ENCODE measurements at regions not wholly inside any gene's neighbourhood (a gene's known extent, or its start where the extent isn't known, plus 50 kb on each side); places are given as distances from the start of the nearest gene placed in this dataset.

GRCh38 chr6:90780778-90781177, 193.9 kb upstream of the MAP3K7 start:
- TF ChIP-seq, protein P1, sequence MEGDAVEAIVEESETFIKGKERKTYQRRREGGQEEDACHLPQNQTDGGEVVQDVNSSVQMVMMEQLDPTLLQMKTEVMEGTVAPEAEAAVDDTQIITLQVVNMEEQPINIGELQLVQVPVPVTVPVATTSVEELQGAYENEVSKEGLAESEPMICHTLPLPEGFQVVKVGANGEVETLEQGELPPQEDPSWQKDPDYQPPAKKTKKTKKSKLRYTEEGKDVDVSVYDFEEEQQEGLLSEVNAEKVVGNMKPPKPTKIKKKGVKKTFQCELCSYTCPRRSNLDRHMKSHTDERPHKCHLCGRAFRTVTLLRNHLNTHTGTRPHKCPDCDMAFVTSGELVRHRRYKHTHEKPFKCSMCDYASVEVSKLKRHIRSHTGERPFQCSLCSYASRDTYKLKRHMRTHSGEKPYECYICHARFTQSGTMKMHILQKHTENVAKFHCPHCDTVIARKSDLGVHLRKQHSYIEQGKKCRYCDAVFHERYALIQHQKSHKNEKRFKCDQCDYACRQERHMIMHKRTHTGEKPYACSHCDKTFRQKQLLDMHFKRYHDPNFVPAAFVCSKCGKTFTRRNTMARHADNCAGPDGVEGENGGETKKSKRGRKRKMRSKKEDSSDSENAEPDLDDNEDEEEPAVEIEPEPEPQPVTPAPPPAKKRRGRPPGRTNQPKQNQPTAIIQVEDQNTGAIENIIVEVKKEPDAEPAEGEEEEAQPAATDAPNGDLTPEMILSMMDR (IDR thresholded peaks at IDR 0.05), result no peak
- ATAC-seq (ENCODE audit: insufficient number of reproducible peaks, low FRiP score, low read depth), result no peak

DNA sequence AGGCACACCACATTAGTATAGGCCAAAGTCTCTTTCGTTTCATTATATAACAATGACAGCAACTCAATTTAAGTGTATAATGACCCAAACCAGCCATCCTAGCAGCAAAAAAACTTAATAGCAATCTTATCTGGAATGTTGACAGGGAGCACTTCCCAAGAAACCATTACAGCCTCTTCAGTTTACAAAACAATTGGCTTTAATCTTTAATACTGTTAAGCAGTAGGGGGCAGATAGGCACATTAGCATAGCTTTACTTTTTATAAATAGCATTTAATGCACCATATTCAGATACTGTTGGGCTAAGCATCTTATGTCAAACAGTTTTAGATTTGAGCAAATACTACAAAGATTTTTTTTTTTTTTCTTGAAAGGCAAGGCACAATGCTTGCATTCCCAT, 193.3 kb upstream of the MAP3K7 start:
- H3K27ac ChIP-seq, result no peak overlapping the region
- TF ChIP-seq, protein P1 (IDR thresholded peaks at IDR 0.05), result no peak
- ATAC-seq (ENCODE audit: insufficient number of reproducible peaks, low FRiP score, low read depth), result no peak

More at GRCh38 chr6:90780778-90781177, 193.9 kb upstream of the MAP3K7 start:
- Histone ChIP-seq H3K36me3 (no peaks in the 10 kb centered on the region), H3K4me1 (ENCODE audit: control insufficient read depth in 1 of 2, low read depth in 2 of 2) (no peaks in the 10 kb centered on the region), H3K27me3 (replicated peaks; ENCODE audit: insufficient read depth) (no peaks in the 10 kb centered on the region), H3K9me3 (no peaks in the 10 kb centered on the region), H3K4me3 (no peak overlapping the region), H3K27ac (no peak overlapping the region)
- DNase-seq (ENCODE audit: low spot score), result no peak

DNA sequence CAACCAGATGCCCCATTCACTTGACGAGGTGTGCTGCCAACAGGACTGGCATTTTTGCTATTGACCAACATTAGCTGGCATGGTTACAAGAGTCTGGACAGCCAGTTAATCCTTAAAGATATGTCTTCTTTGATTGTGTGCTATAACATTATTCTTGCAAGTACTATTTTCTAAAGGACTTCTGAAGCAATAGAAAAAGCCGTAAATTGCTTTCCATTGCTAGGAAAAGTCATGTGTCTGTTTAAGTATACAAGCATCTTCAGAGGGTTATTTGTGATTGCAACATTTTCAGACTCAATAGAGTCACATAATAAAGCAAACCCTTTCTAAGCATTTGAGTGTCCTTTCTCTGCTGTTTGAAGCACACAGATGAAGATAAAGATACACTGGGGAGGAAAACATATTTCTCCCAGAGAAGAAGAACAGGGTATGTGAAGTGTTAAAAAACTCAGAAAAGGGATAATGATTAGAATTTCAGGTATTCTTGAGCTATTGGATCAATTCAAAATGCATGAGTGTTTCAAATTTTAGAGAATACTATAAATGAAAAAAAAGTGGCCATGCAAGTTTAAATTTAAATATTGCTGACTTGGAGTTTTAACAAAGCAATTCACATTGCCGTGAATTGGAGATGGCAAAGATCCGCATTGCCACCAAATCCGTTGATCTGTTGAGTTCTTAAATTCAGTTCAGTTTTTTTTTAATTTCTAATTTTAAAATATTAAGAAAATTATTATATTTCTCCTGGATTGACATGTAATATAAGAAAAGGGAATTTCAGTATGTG, 191.7 kb upstream of the MAP3K7 start:
- Histone ChIP-seq H3K27ac (no peak overlapping the region), H3K9me3 (no peaks in the 10 kb centered on the region), H3K36me3 (no peaks in the 10 kb centered on the region), H3K4me3 (no peak overlapping the region), H3K4me1 (ENCODE audit: control insufficient read depth in 1 of 2, low read depth in 2 of 2) (no peaks in the 10 kb centered on the region), H3K27me3 (replicated peaks; ENCODE audit: insufficient read depth) (no peaks in the 10 kb centered on the region)
- TF ChIP-seq, protein P1 (IDR thresholded peaks at IDR 0.05), result no peak
- ATAC-seq (ENCODE audit: insufficient number of reproducible peaks, low FRiP score, low read depth) (no peak), DNase-seq (ENCODE audit: low spot score) (no peak)

More for the DNA sequence above, 193.3 kb upstream of the MAP3K7 start:
- no peak for DNase-seq (ENCODE audit: low spot score)
- Histone ChIP-seq H3K27me3 (replicated peaks; ENCODE audit: insufficient read depth) (no peaks in the 10 kb centered on the region), H3K4me1 (ENCODE audit: control insufficient read depth in 1 of 2, low read depth in 2 of 2) (no peaks in the 10 kb centered on the region), H3K9me3 (no peaks in the 10 kb centered on the region), H3K36me3 (no peaks in the 10 kb centered on the region), H3K4me3 (no peak overlapping the region)

- H3K36me3 ChIP-seq, result no peaks in the 10 kb centered on the region
- DNase-seq (ENCODE audit: low spot score) (no peak), ATAC-seq (ENCODE audit: insufficient number of reproducible peaks, low FRiP score, low read depth) (no peak)
- H3K27me3 ChIP-seq (replicated peaks; ENCODE audit: insufficient read depth), result no peaks in the 10 kb centered on the region
- H3K4me3 ChIP-seq, result no peak overlapping the region
- H3K27ac ChIP-seq, result no peak overlapping the region
- no peaks in the 10 kb centered on the region for H3K9me3 ChIP-seq
- H3K4me1 ChIP-seq (ENCODE audit: control insufficient read depth in 1 of 2, low read depth in 2 of 2), result no peaks in the 10 kb centered on the region
- TF ChIP-seq, protein P1 (IDR thresholded peaks at IDR 0.05), result no peak
Measured at GRCh38 chr6:90770778-90771177, 183.9 kb upstream of the MAP3K7 start.

DNA sequence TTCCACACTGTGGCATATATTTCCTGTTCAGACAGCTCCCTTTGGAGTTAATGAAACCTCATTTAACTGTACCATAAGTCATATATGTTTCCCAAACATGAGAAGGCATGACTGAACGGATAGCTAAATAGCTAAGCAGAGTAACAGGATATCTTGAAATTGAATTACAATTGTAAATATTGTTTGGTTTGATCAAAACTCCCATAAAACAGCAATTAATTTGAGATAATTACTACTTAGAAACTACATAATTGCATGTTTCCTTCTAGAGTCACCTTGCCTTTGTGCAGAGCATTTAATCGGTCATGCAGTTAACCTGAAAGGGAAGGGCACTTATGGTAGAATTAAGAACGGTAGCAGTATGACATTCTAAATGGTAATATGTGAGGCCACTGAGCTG, 179.0 kb upstream of the MAP3K7 start:
- DNase-seq (ENCODE audit: low spot score) (no peak), ATAC-seq (ENCODE audit: insufficient number of reproducible peaks, low FRiP score, low read depth) (no peak)
- H3K27me3 ChIP-seq (replicated peaks; ENCODE audit: insufficient read depth), result no peaks in the 10 kb centered on the region
- H3K4me3 ChIP-seq, result no peak overlapping the region
- no peaks in the 10 kb centered on the region for H3K36me3 ChIP-seq
- H3K9me3 ChIP-seq, result no peaks in the 10 kb centered on the region
- H3K4me1 ChIP-seq (ENCODE audit: control insufficient read depth in 1 of 2, low read depth in 2 of 2), result no peaks in the 10 kb centered on the region
- H3K27ac ChIP-seq, result no peak overlapping the region
- TF ChIP-seq, protein P1 (IDR thresholded peaks at IDR 0.05), result no peak

All from thoracic aorta (tissue), 2 donors.